AG10803 (cell line): ENCODE measurements at regions not wholly inside any gene's neighbourhood (a gene's known extent, or its start where the extent isn't known, plus 50 kb on each side); places are given as distances from the start of the nearest gene placed in this dataset.

Source experiments
- DNase-seq: peaks from one replicate; pipeline ENCODE4 v3.0.0; 2010; ENCODE audit warnings: low read depth
- H3K4me3 ChIP-seq: 2 replicates; pipeline ENCODE4 v1.5.1; 2011; ENCODE audit warnings: mild to moderate bottlenecking, low read length, control low read depth
- CTCF ChIP-seq: conservative IDR thresholded peaks from 2 replicates; pipeline ENCODE4 v1.5.1; 2011; ENCODE audit warnings: mild to moderate bottlenecking, low read length, control low read depth, inconsistent platforms

- no peak for DNase-seq
- no peak overlapping the region for H3K4me3 ChIP-seq
- no peak for TF ChIP-seq CTCF
Measured at GRCh38 chr17:70668276-70668937, 499.1 kb downstream of the KCNJ2 start.

GRCh38 chr17:70668938-70669778 is 499.8 kb downstream of the KCNJ2 start:
- H3K4me3 ChIP-seq = no peak overlapping the region
- TF ChIP-seq CTCF = no peak
- DNase-seq = no peak

GRCh38 chr17:70674061-70674460 is 504.7 kb downstream of the KCNJ2 start:
- DNase-seq = no peak
- no peak overlapping the region for H3K4me3 ChIP-seq
- TF ChIP-seq CTCF = no peak

- no peak overlapping the region for H3K4me3 ChIP-seq
- DNase-seq = no peak
- TF ChIP-seq CTCF = no peak
Measured at GRCh38 chr17:70675070-70675590, 505.8 kb downstream of the KCNJ2 start.

- no peak for DNase-seq
- TF ChIP-seq CTCF = no peak
- no peak overlapping the region for H3K4me3 ChIP-seq
Measured at GRCh38 chr17:70677783-70678647, 508.7 kb downstream of the KCNJ2 start.

- no peak for DNase-seq
- no peak overlapping the region for H3K4me3 ChIP-seq
- no peak for TF ChIP-seq CTCF
Measured at GRCh38 chr17:70678889-70679288, 509.6 kb downstream of the KCNJ2 start.
